ENCODE measurements at regions not wholly inside any gene's neighbourhood (a gene's known extent, or its start where the extent isn't known, plus 50 kb on each side); places are given as distances from the start of the nearest gene placed in this dataset.

GRCh38 chr11:134516529-134516928, 104.5 kb upstream of the B3GAT1 start:
- no peak for DNase-seq (ENCODE audit: extremely low read depth, insufficient read length)
- TF ChIP-seq CTCF (IDR thresholded peaks at IDR 0.05; ENCODE audit: insufficient read depth, low read length, poor library complexity, severe bottlenecking): no peak
- no peak overlapping the region for H3K4me3 ChIP-seq (replicated peaks; ENCODE audit: low read depth, low read length)
- H3K36me3 ChIP-seq (ENCODE audit: control insufficient read depth, insufficient read depth, low read length): no peaks in the 10 kb centered on the region
- H3K27me3 ChIP-seq (replicated peaks; ENCODE audit: control insufficient read depth, insufficient read depth, low read length): peaks cover 1% of the 10 kb centered on the region; the same call in 1 of the 2 replicates

GRCh38 chr11:134515081-134515960, 103.3 kb upstream of the B3GAT1 start:
- no peaks in the 10 kb centered on the region for H3K36me3 ChIP-seq (ENCODE audit: control insufficient read depth, insufficient read depth, low read length)
- H3K27me3 ChIP-seq (replicated peaks; ENCODE audit: control insufficient read depth, insufficient read depth, low read length): peaks cover 1% of the 10 kb centered on the region; the same call in 1 of the 2 replicates
- H3K4me3 ChIP-seq (replicated peaks; ENCODE audit: low read depth, low read length): no peak overlapping the region
- no peak for TF ChIP-seq CTCF (IDR thresholded peaks at IDR 0.05; ENCODE audit: insufficient read depth, low read length, poor library complexity, severe bottlenecking)
- no peak for DNase-seq (ENCODE audit: extremely low read depth, insufficient read length)

GRCh38 chr11:134514354-134514951, 102.4 kb upstream of the B3GAT1 start:
- H3K36me3 ChIP-seq (ENCODE audit: control insufficient read depth, insufficient read depth, low read length): no peaks in the 10 kb centered on the region
- DNase-seq (ENCODE audit: extremely low read depth, insufficient read length): no peak
- H3K4me3 ChIP-seq (replicated peaks; ENCODE audit: low read depth, low read length): no peak overlapping the region
- H3K27me3 ChIP-seq (replicated peaks; ENCODE audit: control insufficient read depth, insufficient read depth, low read length): no peaks in the 10 kb centered on the region; the same call in 1 of the 2 replicates
- TF ChIP-seq CTCF (IDR thresholded peaks at IDR 0.05; ENCODE audit: insufficient read depth, low read length, poor library complexity, severe bottlenecking): no peak

- H3K4me3 ChIP-seq (replicated peaks; ENCODE audit: low read depth, low read length): no peak overlapping the region
- no peak for TF ChIP-seq CTCF (IDR thresholded peaks at IDR 0.05; ENCODE audit: insufficient read depth, low read length, poor library complexity, severe bottlenecking)
- H3K36me3 ChIP-seq (ENCODE audit: control insufficient read depth, insufficient read depth, low read length): no peaks in the 10 kb centered on the region
- no peak for DNase-seq (ENCODE audit: extremely low read depth, insufficient read length)
- no peaks in the 10 kb centered on the region; the same call in 1 of the 2 replicates for H3K27me3 ChIP-seq (replicated peaks; ENCODE audit: control insufficient read depth, insufficient read depth, low read length)
Observed at GRCh38 chr11:134513585-134514120, 101.6 kb upstream of the B3GAT1 start.

GRCh38 chr11:134512571-134513538, 100.8 kb upstream of the B3GAT1 start:
- Histone ChIP-seq H3K4me3 (replicated peaks; ENCODE audit: low read depth, low read length) (no peak overlapping the region), H3K36me3 (ENCODE audit: control insufficient read depth, insufficient read depth, low read length) (no peaks in the 10 kb centered on the region), H3K27me3 (replicated peaks; ENCODE audit: control insufficient read depth, insufficient read depth, low read length) (no peaks in the 10 kb centered on the region; the same call in 1 of the 2 replicates)
- DNase-seq (ENCODE audit: extremely low read depth, insufficient read length): no peak
- no peak for TF ChIP-seq CTCF (IDR thresholded peaks at IDR 0.05; ENCODE audit: insufficient read depth, low read length, poor library complexity, severe bottlenecking)
